Panc1 (cell line): ENCODE measurements at regions not wholly inside any gene's neighbourhood (a gene's known extent, or its start where the extent isn't known, plus 50 kb on each side); places are given as distances from the start of the nearest gene placed in this dataset.

Experiments used
- ATAC-seq: fragments of 200-7000 bp; cut with Tn5 transposase; 2 replicates; pipeline ENCODE4 v1.9.1; 2020; ENCODE audit warnings: mild to moderate bottlenecking, moderate library complexity
- BruUV-seq: library from RNA; stranded (reverse); fragments of 400-500 nt; replicated peaks from 2 replicates; lab custom pipeline; 2021; lab: Mats Ljungman, UMichigan
- CTCF ChIA-PET: fragments of 300-600 bp; sonication (Branson Sonifier 250); formaldehyde crosslinking; loops from one replicate; lab custom pipeline; 2022; ENCODE audit warnings: antibody characterized with exemption; lab: Charles Lee
- POLR2A ChIA-PET: fragments of 300-600 bp; sonication (Branson Sonifier 250); formaldehyde crosslinking; loops from one replicate; lab custom pipeline; 2022; ENCODE audit warnings: antibody characterized with exemption; lab: Charles Lee
- DNase-seq: peaks from one replicate; pipeline ENCODE4 v3.0.0-alpha.2; 2010; ENCODE audit warnings: low read depth, low spot score
- H3K27ac ChIP-seq: 2 replicates; pipeline ENCODE4 v1.5.1; 2011; ENCODE audit warnings: mild to moderate bottlenecking, low read length, inconsistent platforms
- H3K27me3 ChIP-seq: fragments of 200-500 bp; sonication (Bioruptor generic); 2 replicates; pipeline ENCODE4 v1.6.0; 2014; ENCODE audit warnings: low read length, inconsistent platforms; ENCODE audit not compliant: control insufficient read depth, insufficient read depth
- H3K36me3 ChIP-seq: fragments of 200-500 bp; sonication (Bioruptor generic); 2 replicates; pipeline ENCODE4 v1.5.1; 2014; ENCODE audit warnings: inconsistent platforms, mild to moderate bottlenecking, low read length, moderate library complexity; ENCODE audit not compliant: control insufficient read depth, insufficient read depth
- H3K4me1 ChIP-seq: 2 replicates; pipeline ENCODE4 v1.5.1; 2011; ENCODE audit warnings: inconsistent platforms, mild to moderate bottlenecking, low read length, moderate library complexity; ENCODE audit not compliant: control insufficient read depth, insufficient read depth
- H3K4me3 ChIP-seq, 2 experiments: 2 replicates each; pipeline ENCODE4 v1.5.1; 2011 to 2012; ENCODE audit warnings: low read depth in 2 of 2, low read length in 2 of 2, mild to moderate bottlenecking in 2 of 2, inconsistent platforms in 1 of 2, moderate library complexity in 1 of 2
- H3K9me3 ChIP-seq: fragments of 200-500 bp; sonication (Bioruptor generic); 2 replicates; pipeline ENCODE4 v1.5.1; 2014; ENCODE audit warnings: low read depth, mild to moderate bottlenecking, inconsistent platforms, low read length, moderate library complexity; ENCODE audit not compliant: control insufficient read depth, insufficient read depth
- POLR2AphosphoS5 ChIP-seq: IDR thresholded peaks from 2 replicates; pipeline ENCODE4 v1.6.1; 2012; ENCODE audit warnings: mild to moderate bottlenecking, low read depth, low read length, moderate library complexity
- SIN3A ChIP-seq: IDR thresholded peaks from 2 replicates; pipeline ENCODE4 v1.6.1; 2012; ENCODE audit warnings: low read depth, mild to moderate bottlenecking, low read length, moderate library complexity, borderline replicate concordance; ENCODE audit not compliant: insufficient read depth
- TCF7L2 ChIP-seq: IDR thresholded peaks from 2 replicates; pipeline ENCODE4 v1.6.1; 2011; ENCODE audit warnings: mild to moderate bottlenecking, low read depth, low read length, inconsistent platforms
- in situ Hi-C: cut with HindIII; loops from 2 replicates; pipeline ENCODE4 v1.10.0; 2016; ENCODE audit warnings: low sequenced_read_pairs, low pct_unique_long_range_greater_than_20kb
- intact Hi-C: fragments of 100-400 bp; cut with micrococcal nuclease; formaldehyde crosslinking; loops from one replicate; pipeline ENCODE4 v1.10.0; 2022; ENCODE audit not compliant: unreplicated experiment
- TF ChIP-seq, protein P1 (sequence below): fragments of 450-650 bp; IDR thresholded peaks from 2 replicates; pipeline ENCODE4 v1.5.1; 2017; ENCODE audit warnings: mild to moderate bottlenecking
- TF ChIP-seq, protein P2 (sequence below), 2 experiments: IDR thresholded peaks; 2 replicates each; pipeline ENCODE4 v1.6.1; 2011 to 2012; ENCODE audit warnings: low read depth in 2 of 2, control low read depth in 1 of 2, low read length in 1 of 2, mild to moderate bottlenecking in 1 of 2, moderate library complexity in 1 of 2; ENCODE audit not compliant: insufficient read depth in 1 of 2

DNA sequence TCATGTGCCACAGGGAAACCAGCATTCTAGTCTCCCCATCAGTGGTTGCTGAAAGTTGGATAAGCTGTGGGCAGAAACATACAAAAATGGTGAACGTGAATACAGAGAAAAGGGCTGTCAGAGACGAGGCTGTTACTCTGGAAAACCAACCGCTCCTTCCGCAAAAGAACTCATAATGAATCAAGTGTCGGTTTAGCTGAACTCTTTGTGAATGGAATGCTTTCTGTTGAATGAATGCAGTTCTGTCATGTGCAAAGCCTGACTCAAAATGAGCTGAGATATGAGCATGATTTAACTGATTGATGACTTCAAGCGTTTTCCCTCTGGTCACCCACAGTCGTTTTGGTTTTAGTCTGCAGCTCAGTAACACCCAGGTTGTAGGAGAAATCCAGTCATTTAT lies 298.3 kb downstream of the ETS1 start:
- DNase-seq = no peak
- Histone ChIP-seq H3K27ac (no peak overlapping the region), H3K4me1 (no peaks in the 10 kb centered on the region), H3K4me3 (no peak overlapping the region), H3K9me3 (no peaks in the 10 kb centered on the region), H3K27me3 (no peaks in the 10 kb centered on the region), H3K36me3 (no peaks in the 10 kb centered on the region)
- ChIA-PET CTCF (interaction anchor here (0.7 kb wide), 1 partner anchor 343 kb away, joined by 4 read pairs; no protein-coding TSS in a partner anchor), POLR2A (interaction anchor here (0.6 kb wide), 1 partner anchor 119 kb away, joined by 9 read pairs; no protein-coding TSS in a partner anchor)
- intact Hi-C loops = loop anchor here (10.0 kb wide), 1 partner anchor 254 kb away; no protein-coding TSS in a partner anchor
- TF ChIP-seq, protein P1, sequence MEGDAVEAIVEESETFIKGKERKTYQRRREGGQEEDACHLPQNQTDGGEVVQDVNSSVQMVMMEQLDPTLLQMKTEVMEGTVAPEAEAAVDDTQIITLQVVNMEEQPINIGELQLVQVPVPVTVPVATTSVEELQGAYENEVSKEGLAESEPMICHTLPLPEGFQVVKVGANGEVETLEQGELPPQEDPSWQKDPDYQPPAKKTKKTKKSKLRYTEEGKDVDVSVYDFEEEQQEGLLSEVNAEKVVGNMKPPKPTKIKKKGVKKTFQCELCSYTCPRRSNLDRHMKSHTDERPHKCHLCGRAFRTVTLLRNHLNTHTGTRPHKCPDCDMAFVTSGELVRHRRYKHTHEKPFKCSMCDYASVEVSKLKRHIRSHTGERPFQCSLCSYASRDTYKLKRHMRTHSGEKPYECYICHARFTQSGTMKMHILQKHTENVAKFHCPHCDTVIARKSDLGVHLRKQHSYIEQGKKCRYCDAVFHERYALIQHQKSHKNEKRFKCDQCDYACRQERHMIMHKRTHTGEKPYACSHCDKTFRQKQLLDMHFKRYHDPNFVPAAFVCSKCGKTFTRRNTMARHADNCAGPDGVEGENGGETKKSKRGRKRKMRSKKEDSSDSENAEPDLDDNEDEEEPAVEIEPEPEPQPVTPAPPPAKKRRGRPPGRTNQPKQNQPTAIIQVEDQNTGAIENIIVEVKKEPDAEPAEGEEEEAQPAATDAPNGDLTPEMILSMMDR = no peak
- TF ChIP-seq POLR2AphosphoS5 = no peak
- no peak for TF ChIP-seq TCF7L2
- TF ChIP-seq, protein P2, sequence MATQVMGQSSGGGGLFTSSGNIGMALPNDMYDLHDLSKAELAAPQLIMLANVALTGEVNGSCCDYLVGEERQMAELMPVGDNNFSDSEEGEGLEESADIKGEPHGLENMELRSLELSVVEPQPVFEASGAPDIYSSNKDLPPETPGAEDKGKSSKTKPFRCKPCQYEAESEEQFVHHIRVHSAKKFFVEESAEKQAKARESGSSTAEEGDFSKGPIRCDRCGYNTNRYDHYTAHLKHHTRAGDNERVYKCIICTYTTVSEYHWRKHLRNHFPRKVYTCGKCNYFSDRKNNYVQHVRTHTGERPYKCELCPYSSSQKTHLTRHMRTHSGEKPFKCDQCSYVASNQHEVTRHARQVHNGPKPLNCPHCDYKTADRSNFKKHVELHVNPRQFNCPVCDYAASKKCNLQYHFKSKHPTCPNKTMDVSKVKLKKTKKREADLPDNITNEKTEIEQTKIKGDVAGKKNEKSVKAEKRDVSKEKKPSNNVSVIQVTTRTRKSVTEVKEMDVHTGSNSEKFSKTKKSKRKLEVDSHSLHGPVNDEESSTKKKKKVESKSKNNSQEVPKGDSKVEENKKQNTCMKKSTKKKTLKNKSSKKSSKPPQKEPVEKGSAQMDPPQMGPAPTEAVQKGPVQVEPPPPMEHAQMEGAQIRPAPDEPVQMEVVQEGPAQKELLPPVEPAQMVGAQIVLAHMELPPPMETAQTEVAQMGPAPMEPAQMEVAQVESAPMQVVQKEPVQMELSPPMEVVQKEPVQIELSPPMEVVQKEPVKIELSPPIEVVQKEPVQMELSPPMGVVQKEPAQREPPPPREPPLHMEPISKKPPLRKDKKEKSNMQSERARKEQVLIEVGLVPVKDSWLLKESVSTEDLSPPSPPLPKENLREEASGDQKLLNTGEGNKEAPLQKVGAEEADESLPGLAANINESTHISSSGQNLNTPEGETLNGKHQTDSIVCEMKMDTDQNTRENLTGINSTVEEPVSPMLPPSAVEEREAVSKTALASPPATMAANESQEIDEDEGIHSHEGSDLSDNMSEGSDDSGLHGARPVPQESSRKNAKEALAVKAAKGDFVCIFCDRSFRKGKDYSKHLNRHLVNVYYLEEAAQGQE (IDR thresholded peaks at IDR 0.05; ENCODE audit: insufficient read depth in 1 of 2, low read depth in 2 of 2, low read length in 1 of 2) = no peak
- TF ChIP-seq SIN3A = no peak
- in situ Hi-C loops = no loop called here
- no peak for ATAC-seq
- BruUV-seq = no TSS peak

DNA sequence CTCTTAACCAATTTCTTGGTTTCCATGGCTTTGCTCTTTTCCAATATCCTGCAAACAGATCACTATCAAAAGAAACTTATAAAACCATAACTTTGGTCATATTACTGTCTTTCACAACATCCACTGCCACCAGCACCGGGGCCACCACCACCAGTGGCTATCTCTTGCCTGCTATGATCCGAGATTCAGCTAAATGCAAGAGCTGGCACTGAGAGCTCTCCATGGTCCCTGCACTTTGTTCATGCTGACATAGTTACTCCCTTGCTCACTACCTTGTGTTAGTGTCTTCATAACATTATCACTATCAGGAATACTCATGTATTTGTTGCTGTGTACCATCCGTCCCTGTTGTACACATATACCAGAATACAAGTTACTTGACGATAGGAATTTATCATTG lies 299.0 kb downstream of the ETS1 start:
- TF ChIP-seq, protein P2 (IDR thresholded peaks at IDR 0.05; ENCODE audit: insufficient read depth in 1 of 2, low read depth in 2 of 2, low read length in 1 of 2) = peak; percentile 72 to 74; a peak in 3 of 4 replicates
- TF ChIP-seq TCF7L2 = no peak
- no peak overlapping the region for H3K4me3 ChIP-seq
- no peak overlapping the region for H3K27ac ChIP-seq
- ATAC-seq (no peak), DNase-seq (no peak)
- ChIA-PET POLR2A (interaction anchor here (0.6 kb wide), 1 partner anchor 118 kb away, joined by 9 read pairs; no protein-coding TSS in a partner anchor), CTCF (no interaction called here)
- in situ Hi-C loops = no loop called here
- no peaks in the 10 kb centered on the region for H3K27me3 ChIP-seq
- H3K9me3 ChIP-seq = no peaks in the 10 kb centered on the region
- H3K36me3 ChIP-seq = no peaks in the 10 kb centered on the region
- no peaks in the 10 kb centered on the region for H3K4me1 ChIP-seq
- intact Hi-C loops = loop anchor here (10.0 kb wide), 1 partner anchor 254 kb away; no protein-coding TSS in a partner anchor
- no TSS peak for BruUV-seq
